Head of caudate nucleus (tissue), 42 donors: ENCODE measurements at regions not wholly inside any gene's neighbourhood (a gene's known extent, or its start where the extent isn't known, plus 50 kb on each side); places are given as distances from the start of the nearest gene placed in this dataset.
"Not testable (repeated sequence)": the region's sequence is repeated elsewhere in the genome, so short reads cannot be mapped to it uniquely, and the experiment has no call there.

Experiments
- DNase-seq, 42 donors: peaks; one replicate each; pipeline versions ENCODE4 v3.0.0 to v3.0.0-alpha.2; 2020 to 2021; ENCODE audit warnings: mixed read lengths in 7 of 42
- intact Hi-C: fragments of 100-400 bp; cut with DNase I; formaldehyde crosslinking; loops from one replicate; pipeline ENCODE4 v1.15.0; 2022

DNA sequence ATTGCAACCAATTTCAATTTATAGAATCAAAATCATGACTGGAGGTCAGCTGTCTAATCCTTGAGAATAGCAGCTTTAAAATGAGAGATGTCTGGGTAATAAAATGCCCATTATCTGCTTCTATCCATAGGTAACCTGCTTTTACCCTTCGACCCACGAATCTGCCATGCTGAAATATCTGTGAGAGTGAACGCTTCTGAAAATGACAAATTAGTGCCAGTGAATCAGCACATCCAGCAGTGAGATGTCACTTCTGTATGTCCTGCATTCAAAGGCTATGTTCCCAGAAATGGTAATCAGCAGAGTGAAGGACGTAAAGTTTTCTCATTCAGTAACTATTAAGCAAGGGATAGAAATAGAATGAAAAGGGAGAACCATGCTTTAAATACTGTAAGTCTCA, 532.4 kb upstream of the ITGA1 start:
- intact Hi-C loops = no loop called here
- no peak for DNase-seq

DNA sequence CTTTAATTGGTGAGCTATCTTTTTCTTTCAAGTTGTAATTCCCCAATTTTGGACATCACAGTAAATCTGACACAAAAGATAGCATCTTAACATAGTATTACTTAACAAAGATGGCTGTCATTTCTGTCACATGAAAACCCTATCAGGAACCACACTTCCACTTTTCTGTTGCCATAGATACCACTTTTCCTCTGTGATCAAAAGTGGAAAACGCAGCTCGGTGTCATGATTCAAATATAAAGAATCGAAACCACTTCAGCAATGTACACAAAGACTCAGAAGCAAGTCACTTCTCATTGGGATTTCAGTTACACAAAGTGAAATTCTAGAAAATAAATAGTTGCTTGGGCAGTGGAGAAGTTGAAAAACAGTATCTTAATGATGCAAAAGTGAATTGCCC, 524.9 kb upstream of the ITGA1 start:
- no peak for DNase-seq

DNA sequence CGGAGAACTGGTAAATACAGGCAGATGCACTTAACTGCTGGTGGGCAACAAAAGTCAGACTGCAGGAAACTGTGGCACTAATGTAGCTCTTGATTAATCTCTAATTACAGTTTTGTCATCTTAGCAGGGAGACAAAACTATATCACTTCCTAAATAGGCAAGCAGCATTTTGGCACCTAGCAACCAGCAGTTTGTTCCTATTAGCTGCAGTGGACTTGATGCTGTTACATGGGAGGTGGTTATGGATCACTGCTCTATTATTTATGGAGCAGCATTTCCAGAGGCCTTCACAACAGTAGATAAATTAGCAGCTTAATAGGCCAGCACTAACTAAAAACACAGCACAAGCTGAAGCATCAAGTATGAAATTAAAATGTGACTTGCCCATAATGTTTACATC, 518.3 kb upstream of the ITGA1 start:
- DNase-seq = no peak
- intact Hi-C loops = no loop called here

More for the DNA sequence above, 524.9 kb upstream of the ITGA1 start:
- intact Hi-C loops = no loop called here

DNA sequence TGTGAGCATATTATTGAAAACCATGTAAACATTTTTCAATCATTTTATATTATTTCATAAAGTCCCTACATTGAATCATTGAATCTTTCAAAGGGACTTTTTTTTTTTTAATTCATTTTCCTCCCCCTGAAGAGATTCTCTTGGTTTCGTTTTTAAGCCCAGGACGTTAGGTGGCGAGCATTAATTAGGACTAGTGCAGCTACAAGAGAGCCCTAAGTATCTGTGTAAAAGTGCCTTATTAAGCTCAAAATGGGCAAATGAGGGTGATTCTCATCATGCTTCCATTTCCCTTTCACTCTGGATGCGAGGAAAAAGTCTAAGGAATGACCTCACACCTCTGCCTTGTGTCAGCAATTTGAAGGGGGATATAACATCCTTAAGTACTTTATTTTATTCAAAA, 517.9 kb upstream of the ITGA1 start:
- no peak for DNase-seq
- intact Hi-C loops = no loop called here

DNA sequence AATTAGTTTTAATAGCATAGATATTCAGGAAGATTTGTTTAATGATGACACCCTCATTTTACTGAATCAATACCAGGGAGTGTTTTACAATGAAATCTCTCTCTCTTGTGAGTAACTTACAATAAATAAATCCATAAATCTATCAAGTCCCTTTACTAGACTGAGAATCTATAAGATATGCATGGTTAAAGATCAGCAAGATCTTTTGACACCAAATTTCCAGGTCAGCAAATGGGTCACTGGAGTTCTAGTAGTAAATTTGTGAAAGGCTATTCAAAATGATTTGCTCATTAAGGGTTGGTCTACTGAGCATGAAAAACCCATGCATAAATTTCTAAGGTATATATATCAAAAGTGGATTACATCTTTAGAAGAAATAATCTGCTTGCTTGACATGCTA, 512.1 kb upstream of the ITGA1 start:
- DNase-seq = no peak

DNA sequence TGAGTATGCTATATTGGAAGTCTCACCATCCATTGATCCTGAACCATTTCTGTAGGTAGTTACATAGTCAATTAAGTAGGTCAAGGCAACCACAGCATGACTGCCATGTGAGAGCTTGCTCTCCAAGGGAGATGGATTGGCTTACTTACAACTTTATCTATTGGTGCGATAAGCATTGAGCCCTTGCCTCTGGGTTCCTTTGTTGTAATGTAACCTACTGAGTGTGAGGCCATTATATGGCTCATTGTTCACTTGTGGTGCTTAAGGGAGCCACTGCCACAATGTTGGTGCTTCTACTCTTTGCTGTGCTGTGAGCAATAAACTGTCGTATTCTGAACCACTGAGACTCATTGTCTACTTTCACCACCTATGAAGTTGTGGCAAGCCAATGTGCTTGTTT, 510.6 kb upstream of the ITGA1 start:
- intact Hi-C loops = no loop called here
- DNase-seq = no peak

More for the DNA sequence above, 512.1 kb upstream of the ITGA1 start:
- intact Hi-C loops = no loop called here

DNA sequence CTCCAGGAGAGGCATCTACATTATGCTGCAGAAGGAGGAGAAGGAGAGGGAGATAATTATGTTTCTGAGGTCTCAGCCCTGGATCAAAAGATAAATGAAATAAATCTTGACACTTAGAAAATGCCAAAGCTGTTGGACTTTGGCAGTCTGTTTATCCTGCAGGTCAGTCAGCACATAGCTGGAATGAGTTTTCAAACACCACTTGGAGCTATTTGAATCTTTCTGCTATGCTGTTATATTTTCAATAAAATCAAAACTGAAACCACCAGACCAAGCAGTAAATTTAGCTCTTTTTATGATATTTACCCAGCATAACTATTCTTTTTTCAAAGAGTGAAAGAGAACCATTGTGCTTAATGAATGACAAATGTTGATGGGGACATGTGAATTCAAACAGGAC, 505.1 kb upstream of the ITGA1 start:
- intact Hi-C loops = no loop called here
- no peak for DNase-seq

DNA sequence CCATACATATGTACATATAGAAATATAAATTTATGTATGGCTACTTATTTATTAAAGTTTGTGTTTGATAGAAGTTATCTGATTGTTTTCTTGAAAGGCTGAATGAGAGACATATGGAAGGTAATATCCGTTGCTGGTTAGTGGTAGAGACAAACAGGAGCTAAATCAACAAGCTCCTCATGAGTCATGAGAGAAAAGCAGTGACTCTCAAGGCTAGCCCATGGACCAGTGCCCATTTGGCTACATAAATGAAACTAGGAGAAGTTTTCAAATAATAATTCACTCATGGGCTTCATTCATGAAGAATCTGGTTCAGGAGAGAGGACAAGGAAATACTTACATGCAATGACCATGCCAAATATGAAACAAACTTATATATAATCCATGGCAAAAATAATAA, 504.5 kb upstream of the ITGA1 start:
- intact Hi-C loops = no loop called here
- DNase-seq = no peak

DNA sequence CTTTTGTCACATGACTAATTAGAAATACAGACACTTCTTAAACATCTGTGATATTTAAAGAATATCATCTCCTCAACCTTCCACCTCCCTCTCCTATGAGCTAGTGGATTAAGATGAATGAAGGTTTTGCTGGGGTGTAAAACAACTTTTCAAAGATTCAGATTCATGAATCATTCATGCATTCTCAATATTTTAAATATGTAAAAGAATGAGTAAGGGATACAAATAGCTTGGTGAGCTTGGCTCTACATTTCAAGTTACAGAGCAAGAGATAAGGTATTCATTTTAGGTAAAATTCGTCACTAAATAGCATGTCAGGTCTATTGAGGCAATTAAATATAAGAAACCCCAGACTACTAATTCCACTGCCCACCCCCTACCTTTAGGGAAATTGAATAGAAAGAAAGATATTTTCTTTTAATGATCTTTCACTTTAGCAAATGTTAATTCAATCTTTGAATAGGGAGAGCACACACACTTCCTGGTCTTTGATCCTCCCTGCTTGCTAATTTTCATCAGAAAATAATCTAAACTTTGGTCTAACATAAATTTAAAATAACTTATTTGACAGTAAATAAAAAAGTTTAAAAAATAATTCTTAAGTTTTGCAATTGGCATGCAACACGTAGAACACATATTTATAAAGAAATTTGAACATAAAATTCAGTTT, 486.9 kb upstream of the ITGA1 start:
- no peak for DNase-seq
- intact Hi-C loops = no loop called here

DNA sequence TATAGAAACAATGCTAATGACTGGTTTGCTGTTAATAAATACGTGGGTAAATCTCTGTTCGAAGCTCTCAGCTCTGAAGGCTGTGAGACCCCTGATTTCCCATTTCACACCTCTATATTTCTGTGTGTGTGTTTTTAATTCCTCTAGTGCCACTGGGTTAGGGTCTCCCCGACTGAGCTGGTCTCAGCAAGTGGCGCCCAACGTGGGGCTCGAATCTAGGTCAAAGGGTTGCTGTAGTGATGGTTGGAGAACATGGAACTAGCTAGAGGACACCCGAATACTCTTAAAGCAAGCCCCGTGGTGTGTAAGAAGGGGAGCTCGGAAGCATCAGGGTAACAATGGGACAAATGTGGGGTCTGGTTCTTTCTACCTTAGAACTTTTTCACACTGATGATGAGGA, 482.9 kb upstream of the ITGA1 start:
- intact Hi-C loops, DNase-seq: not testable (repeated sequence)

DNA sequence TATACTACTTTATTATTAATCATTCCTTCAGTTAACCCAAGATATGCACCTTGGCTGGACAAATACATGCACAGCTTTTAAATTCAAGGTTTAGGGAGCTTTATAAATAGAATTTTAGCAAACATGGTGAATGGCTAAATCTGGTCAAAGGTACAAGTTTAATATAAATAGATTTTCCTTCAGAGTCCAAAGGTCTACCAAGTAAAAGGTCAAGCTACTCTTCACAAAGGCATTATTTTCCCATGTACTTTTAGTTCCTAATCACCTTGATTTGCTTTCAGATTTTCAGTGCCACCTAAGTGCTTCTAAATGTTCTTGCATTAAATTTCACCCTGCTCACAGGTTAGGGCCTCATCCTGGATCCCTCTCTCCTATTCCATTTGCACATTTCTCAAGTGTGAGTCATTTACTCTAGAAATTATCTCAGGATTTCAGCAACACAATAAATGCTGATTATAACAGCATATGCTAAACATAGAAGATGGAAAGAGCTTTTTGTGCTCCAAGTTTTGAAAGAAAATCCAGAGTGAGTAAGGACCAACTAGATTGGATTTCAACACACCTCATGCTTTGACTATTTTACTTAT, 459.4 kb upstream of the ITGA1 start:
- intact Hi-C loops = no loop called here
- no peak for DNase-seq

DNA sequence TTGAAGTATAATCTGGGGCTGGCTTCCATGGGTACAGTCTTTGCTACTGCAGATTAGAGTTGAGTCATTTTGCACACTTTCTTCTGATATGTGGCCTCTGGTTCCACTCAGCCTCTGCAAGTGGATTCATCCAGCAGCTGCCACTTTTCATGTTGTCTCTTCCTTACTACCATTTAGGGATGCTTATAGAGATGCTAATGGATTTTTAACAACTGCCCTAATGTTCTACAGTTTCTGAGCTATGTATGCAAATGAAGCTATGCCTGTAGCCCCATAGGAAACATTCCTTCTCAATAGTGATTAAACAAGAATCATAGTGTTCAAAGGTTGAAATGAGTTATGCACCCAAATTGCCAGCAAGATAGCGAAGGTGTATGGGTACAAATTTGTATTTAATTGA, 456.0 kb upstream of the ITGA1 start:
- intact Hi-C loops = no loop called here
- no peak for DNase-seq

DNA sequence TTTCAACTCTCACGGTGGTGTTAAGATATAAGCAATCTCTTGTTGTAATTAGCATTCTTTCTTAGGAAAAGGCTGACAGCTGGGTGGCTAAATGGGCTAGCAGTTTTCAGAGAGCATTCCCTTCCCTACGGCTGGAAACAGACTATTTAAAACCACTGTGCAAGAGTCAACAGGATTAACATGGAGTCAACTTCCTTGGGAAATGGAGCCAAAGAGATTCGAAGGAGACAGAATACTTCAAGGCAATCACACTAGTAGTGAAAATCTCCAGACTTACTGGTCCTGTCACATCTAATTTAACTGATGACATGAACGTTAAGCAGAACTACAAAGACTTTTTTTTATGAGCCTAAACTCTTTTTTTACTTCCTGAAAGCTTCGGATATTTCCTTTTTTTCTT, 453.3 kb upstream of the ITGA1 start:
- DNase-seq = no peak
- intact Hi-C loops = no loop called here

DNA sequence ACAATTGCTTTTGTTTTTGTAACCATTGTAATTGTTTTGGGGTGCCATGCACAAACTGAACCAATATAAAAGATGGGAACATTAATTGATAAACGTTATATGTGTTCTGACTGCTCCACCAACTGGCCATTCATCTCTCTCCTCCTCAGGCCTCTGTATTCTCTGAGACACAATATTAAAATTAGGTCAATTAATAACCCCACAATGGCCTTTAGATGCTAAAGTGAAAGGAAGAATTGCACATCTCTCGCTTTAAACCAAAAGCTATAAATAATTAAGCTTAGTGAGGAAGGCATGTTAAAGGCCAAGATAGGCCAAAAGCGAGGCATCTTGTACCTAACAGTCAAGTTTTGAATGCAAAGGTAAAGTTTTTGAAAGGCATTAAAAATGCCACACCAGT, 448.4 kb upstream of the ITGA1 start:
- intact Hi-C loops = no loop called here
- DNase-seq = no peak

DNA sequence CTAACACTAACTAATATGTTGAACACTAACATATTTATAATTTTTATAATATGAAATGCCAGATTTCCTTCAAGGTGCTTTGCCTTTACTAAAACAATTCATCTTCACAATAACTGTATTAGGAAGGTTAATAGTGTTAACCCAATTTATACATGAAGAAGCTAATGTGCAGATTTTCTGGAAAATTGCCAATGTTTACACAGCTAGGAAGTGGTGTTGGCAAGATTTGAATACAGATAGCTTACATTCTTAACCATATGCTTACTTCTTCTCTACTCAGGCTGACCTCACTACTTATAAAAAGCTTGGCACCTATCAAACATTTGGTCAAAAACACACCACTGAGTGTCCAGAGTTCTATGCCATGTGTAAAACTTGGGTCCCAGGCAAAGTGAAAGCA, 445.4 kb upstream of the ITGA1 start:
- intact Hi-C loops = no loop called here
- DNase-seq = no peak

DNA sequence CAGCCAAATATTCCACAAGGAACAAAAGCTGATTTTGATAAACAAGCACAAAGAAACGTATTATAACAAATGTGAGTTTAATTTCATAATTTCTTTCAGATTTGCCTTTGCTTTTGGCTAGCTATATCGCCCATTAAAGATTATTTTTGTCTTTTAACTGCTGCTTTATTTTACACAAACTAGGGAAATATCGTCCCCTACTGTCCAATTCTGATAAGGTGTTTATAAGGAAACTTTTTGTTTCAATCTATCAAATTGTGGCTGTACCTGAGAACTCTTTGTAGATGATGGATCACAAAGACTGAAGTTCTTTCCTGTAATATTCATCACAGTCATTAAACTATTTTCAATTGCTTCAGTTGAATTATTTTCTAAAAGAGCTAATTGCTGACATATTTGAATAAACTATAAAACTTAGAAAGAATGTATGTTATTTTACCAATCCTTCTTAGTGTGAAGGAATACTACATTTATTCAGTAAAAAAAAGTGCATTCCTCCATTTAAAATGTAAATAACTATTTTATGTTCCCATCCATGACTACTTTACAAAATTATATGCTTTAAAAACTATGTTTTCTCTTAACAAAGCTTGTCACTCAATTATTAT, 431.3 kb upstream of the ITGA1 start:
- intact Hi-C loops = no loop called here
- DNase-seq = no peak

DNA sequence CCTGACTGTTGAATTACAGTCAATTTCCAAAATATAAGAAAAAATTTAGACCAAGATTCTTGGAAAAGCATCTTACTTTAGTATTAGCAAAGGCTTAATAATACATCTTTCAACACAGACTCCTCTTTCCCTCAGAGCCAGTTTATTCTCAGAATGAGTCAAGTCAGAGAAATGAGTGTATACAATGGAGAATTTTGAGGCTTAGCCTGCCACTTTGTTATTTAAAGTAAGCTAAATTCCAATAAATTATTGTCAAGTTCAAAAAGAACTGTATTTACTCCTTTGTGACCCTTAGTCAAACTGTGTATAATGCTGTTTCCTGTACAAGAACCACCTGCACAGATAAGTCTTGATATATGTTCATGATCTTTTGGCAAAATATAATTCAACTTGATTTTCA, 428.5 kb upstream of the ITGA1 start:
- DNase-seq = no peak

DNA sequence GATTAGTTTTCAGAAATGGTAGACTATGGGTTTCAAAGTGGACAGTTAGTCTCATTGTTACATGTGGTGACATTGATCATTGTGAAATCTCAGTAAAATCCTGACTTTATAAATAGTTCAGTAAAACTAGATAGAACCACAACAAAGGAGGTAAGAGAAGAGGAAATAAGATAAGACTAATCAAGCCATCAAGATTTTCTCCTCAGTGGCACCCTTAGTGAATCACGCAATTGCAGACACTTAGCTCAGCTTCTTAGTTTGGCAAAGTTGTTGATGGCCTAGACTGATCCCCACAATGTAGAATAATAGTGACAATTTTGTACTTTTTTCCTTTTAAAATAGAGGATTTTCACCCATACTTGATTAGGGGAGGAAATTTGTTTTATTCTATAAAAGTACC, 426.7 kb upstream of the ITGA1 start:
- DNase-seq = no peak
- intact Hi-C loops = no loop called here

More for the DNA sequence above, 428.5 kb upstream of the ITGA1 start:
- intact Hi-C loops = no loop called here

DNA sequence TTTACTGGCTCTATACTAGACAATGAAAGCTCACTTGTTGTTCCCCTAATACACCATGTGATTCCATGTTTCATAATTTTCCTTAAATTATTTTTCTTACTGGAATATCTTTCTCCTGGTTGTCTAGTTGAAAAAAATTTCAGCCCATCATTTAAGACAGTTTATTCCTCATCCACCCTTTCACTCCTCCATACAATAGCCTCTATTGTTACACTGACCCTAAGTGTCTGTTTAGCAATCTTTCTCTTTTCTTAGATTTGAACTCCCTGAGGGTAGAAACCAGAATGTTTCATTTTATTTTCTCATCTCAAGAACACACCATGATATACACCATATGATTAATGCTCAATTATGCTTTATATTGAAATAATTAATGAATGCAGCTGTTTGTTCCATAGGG, 413.4 kb upstream of the ITGA1 start:
- intact Hi-C loops = no loop called here
- no peak for DNase-seq

DNA sequence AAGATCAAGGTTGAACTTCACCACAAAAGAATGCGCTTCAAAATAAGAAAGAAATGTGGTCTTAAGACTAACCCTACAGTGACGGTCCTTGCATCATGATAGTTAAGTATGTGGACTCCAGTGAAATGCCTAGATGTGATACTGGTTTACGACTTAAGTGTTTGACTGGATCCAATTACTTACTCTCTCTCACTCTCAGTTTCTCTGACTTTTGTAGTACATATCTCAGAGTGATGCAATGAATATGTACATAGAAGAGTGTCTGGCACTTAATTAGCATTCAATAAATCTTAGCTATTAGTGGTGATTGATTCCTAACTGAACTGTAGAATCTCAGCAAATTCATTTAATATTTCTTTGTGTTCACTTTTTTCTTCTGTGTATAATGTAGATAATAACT, 411.7 kb upstream of the ITGA1 start:
- intact Hi-C loops = no loop called here
- DNase-seq = no peak

DNA sequence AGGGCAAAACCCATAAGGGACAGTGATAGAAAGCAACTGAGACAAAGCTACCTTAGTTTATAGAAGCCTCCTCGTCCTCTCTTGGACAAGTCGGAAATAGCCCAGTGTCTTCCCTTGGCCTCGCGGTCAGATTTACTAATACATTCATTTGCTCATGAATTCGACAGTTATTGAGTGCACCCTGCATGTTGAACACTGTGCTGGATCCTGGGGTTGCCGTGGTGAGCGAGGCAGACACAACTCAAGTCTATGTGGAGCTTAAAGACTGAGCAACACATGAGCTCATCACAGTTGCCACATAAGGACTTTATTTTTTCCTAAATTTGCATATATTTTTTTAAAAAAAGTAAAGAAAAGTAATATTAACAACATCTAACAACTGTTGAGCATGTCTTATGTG, 411.1 kb upstream of the ITGA1 start:
- intact Hi-C loops = no loop called here
- no peak for DNase-seq
